ENCODE measurements at regions not wholly inside any gene's neighbourhood (a gene's known extent, or its start where the extent isn't known, plus 50 kb on each side); places are given as distances from the start of the nearest gene placed in this dataset.

DNA sequence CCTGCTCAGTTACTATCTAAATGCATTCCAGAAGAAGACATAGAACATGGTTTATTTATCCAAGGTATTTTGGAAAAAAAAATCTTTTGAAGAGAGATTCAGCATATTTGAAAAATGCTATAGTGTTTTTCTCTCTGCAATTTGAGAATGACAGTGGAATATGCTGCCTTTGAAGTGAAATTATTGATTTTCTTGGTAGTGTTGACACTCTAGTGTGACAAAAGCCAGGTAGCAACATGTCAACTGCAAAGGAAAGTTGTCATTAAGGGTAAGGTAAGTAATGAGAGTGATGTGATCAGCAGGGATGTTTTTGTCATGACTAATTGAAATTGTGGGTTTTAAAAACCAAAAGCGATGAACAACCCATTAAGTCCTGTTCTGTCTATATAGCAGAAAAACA is 1387.1 kb upstream of the TMEFF2 start:
- BruUV-seq (replicated peaks): no TSS peak
- CTCF ChIA-PET: no interaction called here
- H2AFZ ChIP-seq (ENCODE audit: low read depth, low read length, poor library complexity, severe bottlenecking): no peak overlapping the region
- H3K27me3 ChIP-seq (ENCODE audit: insufficient read depth, low read length): no peaks in the 10 kb centered on the region
- H3K9me2 ChIP-seq (ENCODE audit: insufficient read depth): no peaks in the 10 kb centered on the region
- H3K9ac ChIP-seq (ENCODE audit: low read length): no peak overlapping the region
- H3K36me3 ChIP-seq (ENCODE audit: control insufficient read depth in 1 of 2, insufficient read depth in 2 of 2, low read length in 2 of 2): no peaks in the 10 kb centered on the region
- DNase-seq (ENCODE audit: low read depth, low spot score): no peak
- H3K4me2 ChIP-seq (ENCODE audit: low read length): no peak overlapping the region
- RAD21 ChIA-PET (ENCODE audit: low non-redundant PET in 1 of 2, low total read pairs in 2 of 2, uncharacterized antibody in 2 of 2, unreplicated experiment in 2 of 2): no interaction called here
- no peaks in the 10 kb centered on the region for H3K4me1 ChIP-seq (ENCODE audit: control insufficient read depth in 1 of 2, insufficient read depth in 2 of 2, low read length in 2 of 2)
- H3K9me3 ChIP-seq (ENCODE audit: control insufficient read depth in 1 of 2, insufficient read depth in 1 of 2, low read depth in 1 of 2, low read length in 2 of 2): no peaks in the 10 kb centered on the region
- TF ChIP-seq ZFX (IDR thresholded peaks at IDR 0.05): no peak
- TF ChIP-seq JUND (IDR thresholded peaks at IDR 0.05): no peak
- no peak for TF ChIP-seq EGR1 (IDR thresholded peaks at IDR 0.05; ENCODE audit: low read depth)
- no peak for TF ChIP-seq POLR2A (IDR thresholded peaks at IDR 0.05; ENCODE audit: borderline replicate concordance, extremely low read depth, insufficient read depth, insufficient read length)
- TF ChIP-seq SP1 (IDR thresholded peaks at IDR 0.05; ENCODE audit: low read depth): no peak
- no peak for TF ChIP-seq SRF (IDR thresholded peaks at IDR 0.05; ENCODE audit: low read depth)
- TF ChIP-seq, protein P1, sequence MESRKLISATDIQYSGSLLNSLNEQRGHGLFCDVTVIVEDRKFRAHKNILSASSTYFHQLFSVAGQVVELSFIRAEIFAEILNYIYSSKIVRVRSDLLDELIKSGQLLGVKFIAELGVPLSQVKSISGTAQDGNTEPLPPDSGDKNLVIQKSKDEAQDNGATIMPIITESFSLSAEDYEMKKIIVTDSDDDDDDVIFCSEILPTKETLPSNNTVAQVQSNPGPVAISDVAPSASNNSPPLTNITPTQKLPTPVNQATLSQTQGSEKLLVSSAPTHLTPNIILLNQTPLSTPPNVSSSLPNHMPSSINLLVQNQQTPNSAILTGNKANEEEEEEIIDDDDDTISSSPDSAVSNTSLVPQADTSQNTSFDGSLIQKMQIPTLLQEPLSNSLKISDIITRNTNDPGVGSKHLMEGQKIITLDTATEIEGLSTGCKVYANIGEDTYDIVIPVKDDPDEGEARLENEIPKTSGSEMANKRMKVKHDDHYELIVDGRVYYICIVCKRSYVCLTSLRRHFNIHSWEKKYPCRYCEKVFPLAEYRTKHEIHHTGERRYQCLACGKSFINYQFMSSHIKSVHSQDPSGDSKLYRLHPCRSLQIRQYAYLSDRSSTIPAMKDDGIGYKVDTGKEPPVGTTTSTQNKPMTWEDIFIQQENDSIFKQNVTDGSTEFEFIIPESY (IDR thresholded peaks at IDR 0.05; ENCODE audit: extremely low read depth, insufficient replicate concordance, low read length): no peak
- TF ChIP-seq, protein P2, sequence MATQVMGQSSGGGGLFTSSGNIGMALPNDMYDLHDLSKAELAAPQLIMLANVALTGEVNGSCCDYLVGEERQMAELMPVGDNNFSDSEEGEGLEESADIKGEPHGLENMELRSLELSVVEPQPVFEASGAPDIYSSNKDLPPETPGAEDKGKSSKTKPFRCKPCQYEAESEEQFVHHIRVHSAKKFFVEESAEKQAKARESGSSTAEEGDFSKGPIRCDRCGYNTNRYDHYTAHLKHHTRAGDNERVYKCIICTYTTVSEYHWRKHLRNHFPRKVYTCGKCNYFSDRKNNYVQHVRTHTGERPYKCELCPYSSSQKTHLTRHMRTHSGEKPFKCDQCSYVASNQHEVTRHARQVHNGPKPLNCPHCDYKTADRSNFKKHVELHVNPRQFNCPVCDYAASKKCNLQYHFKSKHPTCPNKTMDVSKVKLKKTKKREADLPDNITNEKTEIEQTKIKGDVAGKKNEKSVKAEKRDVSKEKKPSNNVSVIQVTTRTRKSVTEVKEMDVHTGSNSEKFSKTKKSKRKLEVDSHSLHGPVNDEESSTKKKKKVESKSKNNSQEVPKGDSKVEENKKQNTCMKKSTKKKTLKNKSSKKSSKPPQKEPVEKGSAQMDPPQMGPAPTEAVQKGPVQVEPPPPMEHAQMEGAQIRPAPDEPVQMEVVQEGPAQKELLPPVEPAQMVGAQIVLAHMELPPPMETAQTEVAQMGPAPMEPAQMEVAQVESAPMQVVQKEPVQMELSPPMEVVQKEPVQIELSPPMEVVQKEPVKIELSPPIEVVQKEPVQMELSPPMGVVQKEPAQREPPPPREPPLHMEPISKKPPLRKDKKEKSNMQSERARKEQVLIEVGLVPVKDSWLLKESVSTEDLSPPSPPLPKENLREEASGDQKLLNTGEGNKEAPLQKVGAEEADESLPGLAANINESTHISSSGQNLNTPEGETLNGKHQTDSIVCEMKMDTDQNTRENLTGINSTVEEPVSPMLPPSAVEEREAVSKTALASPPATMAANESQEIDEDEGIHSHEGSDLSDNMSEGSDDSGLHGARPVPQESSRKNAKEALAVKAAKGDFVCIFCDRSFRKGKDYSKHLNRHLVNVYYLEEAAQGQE (IDR thresholded peaks at IDR 0.05; ENCODE audit: low read depth): no peak
- TF ChIP-seq EZH2phosphoT487 (IDR thresholded peaks at IDR 0.05; ENCODE audit: borderline replicate concordance): no peak
- TF ChIP-seq, protein P3, sequence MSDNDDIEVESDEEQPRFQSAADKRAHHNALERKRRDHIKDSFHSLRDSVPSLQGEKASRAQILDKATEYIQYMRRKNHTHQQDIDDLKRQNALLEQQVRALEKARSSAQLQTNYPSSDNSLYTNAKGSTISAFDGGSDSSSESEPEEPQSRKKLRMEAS (IDR thresholded peaks at IDR 0.05): no peak
- TF ChIP-seq, protein P4, sequence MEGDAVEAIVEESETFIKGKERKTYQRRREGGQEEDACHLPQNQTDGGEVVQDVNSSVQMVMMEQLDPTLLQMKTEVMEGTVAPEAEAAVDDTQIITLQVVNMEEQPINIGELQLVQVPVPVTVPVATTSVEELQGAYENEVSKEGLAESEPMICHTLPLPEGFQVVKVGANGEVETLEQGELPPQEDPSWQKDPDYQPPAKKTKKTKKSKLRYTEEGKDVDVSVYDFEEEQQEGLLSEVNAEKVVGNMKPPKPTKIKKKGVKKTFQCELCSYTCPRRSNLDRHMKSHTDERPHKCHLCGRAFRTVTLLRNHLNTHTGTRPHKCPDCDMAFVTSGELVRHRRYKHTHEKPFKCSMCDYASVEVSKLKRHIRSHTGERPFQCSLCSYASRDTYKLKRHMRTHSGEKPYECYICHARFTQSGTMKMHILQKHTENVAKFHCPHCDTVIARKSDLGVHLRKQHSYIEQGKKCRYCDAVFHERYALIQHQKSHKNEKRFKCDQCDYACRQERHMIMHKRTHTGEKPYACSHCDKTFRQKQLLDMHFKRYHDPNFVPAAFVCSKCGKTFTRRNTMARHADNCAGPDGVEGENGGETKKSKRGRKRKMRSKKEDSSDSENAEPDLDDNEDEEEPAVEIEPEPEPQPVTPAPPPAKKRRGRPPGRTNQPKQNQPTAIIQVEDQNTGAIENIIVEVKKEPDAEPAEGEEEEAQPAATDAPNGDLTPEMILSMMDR (IDR thresholded peaks at IDR 0.05 in 2 of 3, conservative IDR thresholded peaks at IDR 0.05 in 1 of 3; ENCODE audit: borderline replicate concordance in 1 of 3, insufficient read depth in 1 of 3, low read depth in 2 of 3, low read length in 2 of 3): no peak
- no peak for TF ChIP-seq TCF7L2 (IDR thresholded peaks at IDR 0.05; ENCODE audit: borderline replicate concordance, extremely low read depth, insufficient read depth, insufficient read length)
- no peak for TF ChIP-seq CEBPB (IDR thresholded peaks at IDR 0.05; ENCODE audit: low read depth)
- no peak for TF ChIP-seq CBX3 (IDR thresholded peaks at IDR 0.05; ENCODE audit: low read depth)
- POLR2A ChIA-PET: no interaction called here
- no peak for ATAC-seq
- H3K27ac ChIP-seq (ENCODE audit: low read depth, low read length): no peak overlapping the region
- no peaks in the 10 kb centered on the region for H4K20me1 ChIP-seq (ENCODE audit: insufficient read depth)
- no peak overlapping the region for H3K4me3 ChIP-seq (replicated peaks in 1 of 2; ENCODE audit: low read depth in 1 of 2, low read length in 2 of 2)
- H3K79me2 ChIP-seq (ENCODE audit: insufficient read depth, low read length): no peaks in the 10 kb centered on the region
- intact Hi-C loops (cut with micrococcal nuclease): loop anchor here (5.0 kb wide), 2 partner anchors 840 to 1390 kb away; partner anchors contain the start of gene TMEFF2

Measured in HCT116 (cell line).